ENCODE measurements at regions not wholly inside any gene's neighbourhood (a gene's known extent, or its start where the extent isn't known, plus 50 kb on each side); places are given as distances from the start of the nearest gene placed in this dataset.

DNA sequence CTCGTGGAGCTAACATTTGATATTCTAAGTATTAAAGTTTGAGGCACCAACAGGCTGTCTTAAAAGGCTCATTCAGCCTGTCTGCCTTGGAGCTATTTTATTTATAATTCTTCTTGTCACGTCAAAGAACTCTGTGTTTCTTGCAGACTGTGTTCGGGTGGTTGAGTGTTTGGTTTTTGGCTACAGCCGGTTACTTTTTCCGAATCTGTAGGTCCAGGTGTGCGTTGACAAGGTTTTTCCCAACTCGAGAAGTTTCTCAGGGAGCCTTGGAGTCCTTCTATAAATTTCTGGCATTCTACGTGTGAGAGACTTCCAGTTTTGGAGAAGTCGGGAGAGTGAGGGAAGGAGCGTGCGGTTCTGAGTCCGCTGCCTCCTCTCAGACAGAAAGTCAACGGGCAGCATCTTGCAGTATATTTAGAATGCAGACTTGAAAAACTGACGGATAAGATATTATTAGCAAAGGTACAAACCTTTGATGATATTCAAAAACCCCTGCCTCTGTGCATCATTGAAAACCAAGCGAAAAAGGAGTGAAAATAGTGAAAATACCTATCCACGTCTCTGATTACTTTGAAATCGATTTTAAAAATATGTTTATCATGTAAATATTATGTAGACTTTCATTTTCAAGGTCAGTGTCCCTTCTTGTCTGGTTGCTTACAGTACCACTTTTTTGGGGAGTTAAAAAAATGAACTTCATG, 85.2 kb upstream of the PPARA start:
- no peaks in the 10 kb centered on the region for H3K9me3 Mint-ChIP-seq
- no peaks in the 10 kb centered on the region for H3K27me3 Mint-ChIP-seq
- POLR2A ChIA-PET: no interaction called here
- peak overlapping the region in 3 of 10 donors; percentile 48 to 60 (median 48) for H3K27ac Mint-ChIP-seq
- ATAC-seq (no peak), DNase-seq (no peak)
- peaks cover 0 to 10% (median 5%) of the 10 kb centered on the region in 3 donors for H3K36me3 Mint-ChIP-seq
- H3K4me3 Mint-ChIP-seq: no peak overlapping the region
- H3K4me1 Mint-ChIP-seq: peaks cover 31 to 65% (median 44%) of the 10 kb centered on the region in 4 donors

DNA sequence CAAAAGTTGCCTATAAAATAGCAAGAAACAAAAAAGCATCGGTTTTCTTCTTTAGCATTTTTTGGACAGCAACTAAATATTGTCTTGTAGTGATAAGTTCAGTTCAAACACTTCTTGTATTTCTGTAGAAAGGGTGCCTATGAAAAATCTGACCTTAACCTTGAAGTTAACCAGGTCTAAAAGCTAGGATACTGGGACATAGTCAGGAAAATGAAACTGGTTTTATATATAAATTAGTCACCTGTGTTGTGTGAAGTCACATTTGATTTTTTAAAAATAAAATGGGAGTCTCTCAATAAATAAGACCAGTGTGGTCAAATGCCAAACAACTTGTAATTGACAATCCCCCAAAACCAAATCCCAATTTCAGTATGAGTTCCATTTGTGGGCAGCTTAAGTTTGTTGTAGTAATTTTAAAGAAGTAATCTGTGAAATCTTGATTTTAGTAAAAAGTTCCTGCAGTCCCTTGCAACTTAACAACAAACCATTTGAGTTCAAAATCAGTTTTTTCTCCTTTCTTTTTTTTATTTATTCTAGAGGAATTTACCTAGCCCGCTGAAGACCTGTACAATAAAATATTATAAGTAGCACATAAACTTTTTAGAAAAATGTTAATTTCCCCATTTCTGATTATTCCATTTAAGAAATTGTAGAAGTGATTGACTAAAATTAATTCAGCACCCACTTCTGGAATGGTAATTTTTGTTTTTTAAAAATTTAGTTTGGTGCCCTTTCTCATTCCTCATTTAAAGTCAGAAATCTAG, 84.5 kb upstream of the PPARA start:
- Mint-ChIP-seq H3K36me3 (peaks cover 0 to 10% (median 5%) of the 10 kb centered on the region in 3 donors), H3K4me3 (no peak overlapping the region), H3K9me3 (no peaks in the 10 kb centered on the region), H3K27me3 (no peaks in the 10 kb centered on the region), H3K27ac (peak overlapping the region in 2 of 10 donors; percentile 48 to 61), H3K4me1 (peaks cover 31 to 63% (median 44%) of the 10 kb centered on the region in 4 donors)
- ATAC-seq: no peak
- DNase-seq: no peak
- POLR2A ChIA-PET: interaction anchor here (0.6 kb wide), 1 partner anchor 73 kb away, joined by 4 read pairs; no protein-coding TSS in a partner anchor

DNA sequence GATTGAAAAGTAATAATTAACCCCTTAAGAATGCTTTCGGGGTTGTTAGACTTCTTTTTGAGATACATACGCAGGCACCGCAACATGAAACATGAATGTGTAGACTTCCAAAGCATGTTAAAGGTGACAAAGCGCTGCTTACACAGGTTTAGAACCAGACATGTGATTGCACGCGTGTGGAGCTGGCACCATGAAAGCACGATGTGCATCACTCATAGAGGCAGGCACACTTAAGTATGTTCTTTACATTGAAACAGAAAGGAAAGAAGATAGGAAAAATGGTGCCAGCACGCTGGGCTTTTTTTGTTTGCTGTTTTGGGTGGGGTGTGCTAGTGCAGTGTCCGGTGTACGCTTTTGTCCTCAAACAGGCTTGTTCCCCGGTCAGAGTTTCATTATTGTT, 83.6 kb upstream of the PPARA start:
- H3K27ac Mint-ChIP-seq: peak overlapping the region in 2 of 10 donors; percentile 61 to 62

DNA sequence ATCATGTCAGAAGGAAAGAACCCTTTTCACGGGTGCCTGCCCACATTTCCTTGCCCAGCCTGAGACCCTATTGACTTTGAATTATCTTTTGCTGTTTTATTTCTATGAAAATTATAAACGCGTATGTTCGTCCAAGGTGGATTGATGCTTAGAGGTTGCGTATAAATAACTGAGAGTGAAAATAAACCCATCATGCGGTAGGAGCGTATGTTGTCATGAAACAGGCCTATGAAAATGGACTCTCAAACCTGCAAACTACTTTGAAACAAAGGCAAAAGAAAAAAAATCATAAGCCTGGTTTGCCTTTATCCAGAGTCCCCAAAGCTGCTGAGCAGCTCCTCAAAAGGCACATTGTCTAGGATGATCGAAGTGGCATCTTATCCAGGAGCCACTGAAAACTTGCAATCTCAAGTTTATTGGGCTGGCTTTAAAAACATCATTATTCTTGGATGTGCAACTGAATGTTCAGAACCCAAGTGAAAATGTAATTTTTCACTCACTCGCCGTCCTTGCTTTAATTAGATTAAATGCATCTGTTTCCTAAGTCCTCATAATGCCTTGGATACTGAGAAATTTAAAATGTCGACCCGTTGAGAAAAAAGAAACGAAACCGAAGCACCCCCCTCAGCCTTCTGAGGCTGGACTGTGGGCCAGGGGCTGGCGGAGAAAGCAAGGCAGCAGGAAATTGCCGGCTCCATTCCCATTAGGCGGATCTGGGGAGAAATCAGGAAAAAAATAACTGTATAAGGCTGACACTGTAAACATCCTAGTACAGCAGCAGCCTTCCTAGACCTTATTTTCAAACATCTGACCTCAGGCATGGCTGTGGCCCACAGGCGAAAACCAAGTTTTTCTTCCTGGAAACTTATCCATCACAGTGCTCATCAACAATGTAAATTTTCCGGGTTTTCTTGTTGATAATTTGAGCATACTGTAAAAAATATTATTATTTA, 82.9 kb upstream of the PPARA start:
- H3K9me3 Mint-ChIP-seq: no peaks in the 10 kb centered on the region
- DNase-seq (no peak), ATAC-seq (no peak)
- peaks cover 28 to 58% (median 41%) of the 10 kb centered on the region in 4 donors for H3K4me1 Mint-ChIP-seq
- POLR2A ChIA-PET: no interaction called here
- peaks cover 0 to 6% (median under 1%) of the 10 kb centered on the region in 3 donors for H3K36me3 Mint-ChIP-seq
- H3K27me3 Mint-ChIP-seq: no peaks in the 10 kb centered on the region
- H3K27ac Mint-ChIP-seq: peak overlapping the region in 5 of 10 donors; percentile 15 to 62 (median 37)
- H3K4me3 Mint-ChIP-seq: peak overlapping the region in 1 of 10 donors; percentile 26

More for the DNA sequence above, 83.6 kb upstream of the PPARA start:
- Mint-ChIP-seq H3K9me3 (no peaks in the 10 kb centered on the region), H3K4me1 (peaks cover 31 to 61% (median 43%) of the 10 kb centered on the region in 4 donors), H3K27me3 (no peaks in the 10 kb centered on the region), H3K4me3 (no peak overlapping the region), H3K36me3 (peaks cover 0 to 10% (median 5%) of the 10 kb centered on the region in 3 donors)
- no peak for ATAC-seq
- DNase-seq: no peak
- POLR2A ChIA-PET: no interaction called here

DNA sequence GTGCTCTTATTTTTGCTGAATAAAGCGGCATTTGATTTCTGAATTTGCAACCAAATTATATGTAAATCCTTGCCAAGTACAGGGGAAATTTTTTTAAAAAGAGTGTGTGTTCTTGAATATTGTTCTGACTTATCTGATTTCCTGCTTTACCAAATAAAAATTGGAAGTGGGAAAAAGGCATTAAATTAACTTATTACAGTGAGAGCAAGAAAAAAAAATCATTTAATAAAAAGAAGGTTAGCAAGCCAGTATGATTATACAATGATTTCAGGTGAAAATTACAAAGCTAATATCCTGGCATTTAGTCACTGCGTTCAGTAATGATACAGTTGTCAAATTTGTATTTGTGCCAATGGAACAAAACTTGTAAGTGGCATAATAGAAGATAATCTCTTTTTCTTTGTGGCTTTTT, 82.1 kb upstream of the PPARA start:
- ATAC-seq (no peak), DNase-seq (no peak)
- peaks cover 0 to 2% (median 0%) of the 10 kb centered on the region in 3 donors for H3K36me3 Mint-ChIP-seq
- peak overlapping the region in 1 of 10 donors; percentile 71 for H3K27ac Mint-ChIP-seq
- H3K9me3 Mint-ChIP-seq: no peaks in the 10 kb centered on the region
- POLR2A ChIA-PET: no interaction called here
- peaks cover 25 to 62% (median 41%) of the 10 kb centered on the region in 4 donors for H3K4me1 Mint-ChIP-seq
- no peaks in the 10 kb centered on the region for H3K27me3 Mint-ChIP-seq
- H3K4me3 Mint-ChIP-seq: peak overlapping the region in 1 of 10 donors; percentile 16

DNA sequence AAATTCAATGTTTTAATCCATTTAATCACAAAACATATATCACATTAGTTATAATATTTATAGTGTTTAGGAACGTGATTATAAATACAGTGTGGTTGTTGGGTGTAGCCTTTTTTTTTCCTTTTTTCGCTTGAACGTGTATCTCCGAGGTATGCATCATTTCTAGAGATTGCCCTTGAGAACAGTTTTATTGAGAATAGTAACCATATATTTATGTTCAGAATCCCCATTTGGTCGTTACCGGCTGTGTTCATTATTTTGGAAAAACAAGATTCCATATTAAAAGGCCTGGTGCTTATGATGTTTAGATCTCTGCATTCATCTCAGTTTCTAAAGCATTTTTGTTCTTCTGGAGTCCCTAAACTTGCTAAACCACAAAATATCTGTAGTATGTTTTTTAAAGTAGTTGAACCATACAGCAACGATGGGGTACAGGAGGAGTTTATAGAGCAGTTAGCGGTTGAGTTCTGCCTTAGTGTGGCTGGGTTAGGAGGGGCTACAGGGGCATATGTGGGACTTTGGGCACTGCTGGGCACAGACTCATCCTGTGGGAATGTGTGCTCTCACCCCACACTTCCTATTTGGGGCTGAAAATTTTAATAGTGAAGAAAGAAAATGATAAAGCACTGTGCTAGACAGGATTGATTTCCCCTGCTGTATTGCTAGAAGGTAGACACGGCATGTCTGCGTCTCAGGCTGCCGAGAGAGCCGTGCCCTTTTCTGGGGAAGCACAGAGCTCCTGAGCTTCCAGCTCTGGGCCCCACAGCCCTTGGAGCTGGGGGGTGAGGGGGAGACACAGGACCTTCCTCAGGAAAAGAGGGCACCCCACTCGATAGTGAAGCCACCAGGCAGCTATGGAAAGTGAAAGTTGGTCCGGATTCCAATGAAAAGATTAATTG, 81.5 kb upstream of the PPARA start:
- ATAC-seq: peak in 1 of 2 donors; percentile 29
- H3K27me3 Mint-ChIP-seq: no peaks in the 10 kb centered on the region
- H3K9me3 Mint-ChIP-seq: no peaks in the 10 kb centered on the region
- H3K36me3 Mint-ChIP-seq: no peaks in the 10 kb centered on the region
- peak overlapping the region; percentile 33 to 93 (median 80) for H3K27ac Mint-ChIP-seq
- peaks cover 22 to 59% (median 40%) of the 10 kb centered on the region in 4 donors for H3K4me1 Mint-ChIP-seq
- H3K4me3 Mint-ChIP-seq: peak overlapping the region; percentile 70 to 90 (median 77)
- peak in 1 of 10 donors; percentile 51 for DNase-seq
- POLR2A ChIA-PET: interaction anchor here (2.2 to 2.6 kb wide), 3 partner anchors 15 to 32 kb away, joined by 10 to 30 read pairs (median 16); no protein-coding TSS in a partner anchor

DNA sequence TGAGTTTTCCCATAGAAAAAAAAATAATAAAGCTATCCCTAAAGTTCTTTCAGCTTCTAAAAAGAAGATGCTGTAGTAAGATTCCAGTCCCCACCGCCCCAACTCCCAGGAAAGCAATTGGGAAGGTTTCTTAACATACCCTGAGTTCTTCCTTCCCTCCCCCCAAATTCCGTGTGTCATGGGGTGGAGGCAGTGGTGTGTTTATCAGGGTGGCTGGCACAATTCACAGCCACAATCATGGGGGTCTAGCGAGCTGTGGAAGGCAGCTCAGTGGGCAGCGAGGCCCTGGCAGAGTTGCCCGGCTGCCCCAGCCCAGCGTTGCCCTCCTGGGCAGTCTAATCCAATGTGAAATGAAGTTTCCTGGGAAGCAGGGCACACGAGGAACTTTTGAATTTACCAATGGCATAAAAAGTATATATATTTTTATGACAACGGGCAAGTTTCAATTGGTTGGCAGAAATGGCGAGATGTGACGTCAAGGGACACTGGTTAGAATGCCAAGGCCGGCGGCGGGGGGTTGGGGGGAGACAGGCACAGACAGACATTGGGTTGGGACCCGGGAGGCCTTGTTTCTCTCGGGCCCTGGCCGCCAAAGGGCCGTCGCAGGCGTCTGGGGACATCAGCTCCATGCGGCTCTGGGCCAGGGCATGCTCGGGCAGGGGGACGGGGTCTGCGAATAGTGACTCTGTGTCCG, 80.7 kb upstream of the PPARA start:
- Mint-ChIP-seq H3K9me3 (no peaks in the 10 kb centered on the region), H3K27me3 (no peaks in the 10 kb centered on the region), H3K27ac (peak overlapping the region in 9 of 10 donors; percentile 37 to 93 (median 81)), H3K4me3 (peak overlapping the region; percentile 70 to 90 (median 77)), H3K4me1 (peaks cover 21 to 62% (median 44%) of the 10 kb centered on the region in 4 donors), H3K36me3 (no peaks in the 10 kb centered on the region)
- no peak for ATAC-seq
- DNase-seq: peak in 3 of 10 donors; percentile 8 to 65 (median 20)
- POLR2A ChIA-PET: interaction anchor here (1.0 to 2.6 kb wide), 4 partner anchors 16 to 33 kb away, joined by 3 to 30 read pairs (median 13); no protein-coding TSS in a partner anchor

DNA sequence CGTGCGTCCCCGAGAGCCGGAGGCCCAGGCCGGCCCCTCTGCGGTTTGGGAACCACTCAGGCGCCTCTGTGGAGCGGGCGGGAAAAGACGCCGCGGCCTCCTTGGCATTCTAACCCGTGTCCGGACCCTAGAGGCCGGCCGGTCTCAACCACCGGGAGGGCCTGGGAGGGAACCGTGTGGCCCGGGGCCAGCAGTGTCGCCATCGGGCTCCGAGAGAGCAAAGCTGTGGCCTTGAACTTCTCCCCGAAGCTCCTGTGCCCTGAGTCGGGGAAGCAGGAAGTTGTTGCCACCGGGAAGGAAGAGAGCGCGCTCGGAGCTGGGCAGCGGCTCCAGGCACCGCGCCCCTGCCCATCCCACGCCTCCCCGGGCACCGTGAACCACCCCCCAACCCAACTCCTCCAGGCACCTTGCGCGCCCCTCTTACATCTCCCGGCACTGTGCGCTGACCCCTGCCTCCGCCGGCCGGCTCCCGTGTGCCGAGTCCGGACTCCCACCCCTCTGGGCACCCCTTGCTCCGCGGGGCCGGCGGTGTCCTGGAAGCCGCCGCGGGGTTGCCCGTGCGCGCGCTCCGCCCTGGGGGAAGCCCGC, 80.0 kb upstream of the PPARA start:
- Mint-ChIP-seq H3K9me3 (no peaks in the 10 kb centered on the region), H3K27me3 (no peaks in the 10 kb centered on the region), H3K36me3 (no peaks in the 10 kb centered on the region), H3K4me3 (peak overlapping the region; percentile 70 to 87 (median 77)), H3K27ac (peak overlapping the region in 2 of 10 donors; percentile 40 to 86), H3K4me1 (peaks cover 17 to 62% (median 48%) of the 10 kb centered on the region in 4 donors)
- POLR2A ChIA-PET: interaction anchor here (1.0 to 2.6 kb wide), 6 partner anchors 16 to 57 kb away, joined by 3 to 30 read pairs (median 6); no protein-coding TSS in a partner anchor
- DNase-seq (peak in 1 of 10 donors; percentile 16), ATAC-seq (peak; percentile 7 to 17)

DNA sequence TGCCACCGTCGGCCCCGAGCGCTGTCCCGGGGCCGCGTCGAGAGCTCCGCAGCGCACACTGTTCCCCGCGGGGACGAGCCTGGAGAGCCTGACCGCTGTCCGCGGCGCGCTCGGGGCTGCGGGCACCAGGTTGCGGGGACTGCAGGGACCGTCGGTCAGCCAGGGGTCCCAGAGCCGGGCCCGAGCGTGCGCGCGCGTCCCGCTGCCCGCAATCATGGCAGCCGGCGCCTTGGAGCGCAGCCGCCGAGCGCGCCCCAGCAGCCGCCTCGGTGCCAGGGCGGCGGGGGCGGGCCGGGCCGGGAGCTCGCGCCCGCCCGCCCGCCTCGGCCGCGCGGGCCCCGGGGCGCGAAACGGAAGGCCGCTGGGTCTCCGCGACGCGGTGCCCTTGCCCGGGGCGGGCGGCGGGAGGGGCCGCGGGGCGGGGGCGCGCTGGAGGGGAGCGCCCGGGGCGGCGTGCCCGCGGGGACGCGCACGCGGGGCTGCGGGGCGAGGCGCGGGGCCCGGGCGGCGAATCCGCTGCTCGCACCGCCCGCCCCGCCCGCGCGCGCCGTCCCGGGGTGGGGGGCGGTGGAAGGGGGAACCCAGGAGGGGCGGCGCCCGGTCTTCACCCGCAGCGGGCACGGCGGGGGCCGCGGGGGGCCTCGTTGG, 79.4 kb upstream of the PPARA start:
- H3K27me3 Mint-ChIP-seq: no peaks in the 10 kb centered on the region
- no peak overlapping the region for H3K27ac Mint-ChIP-seq
- ATAC-seq (peak; percentile 55 to 56), DNase-seq (peak in 7 of 10 donors; percentile 21 to 57 (median 35))
- H3K36me3 Mint-ChIP-seq: peaks cover 0 to 4% (median 0%) of the 10 kb centered on the region in 3 donors
- H3K4me1 Mint-ChIP-seq: peaks cover 20 to 66% (median 52%) of the 10 kb centered on the region in 4 donors
- H3K9me3 Mint-ChIP-seq: no peaks in the 10 kb centered on the region
- POLR2A ChIA-PET: interaction anchor here (1.0 to 2.6 kb wide), 6 partner anchors 17 to 57 kb away, joined by 3 to 30 read pairs (median 6); no protein-coding TSS in a partner anchor
- peak overlapping the region in 5 of 10 donors; percentile 75 to 87 (median 80) for H3K4me3 Mint-ChIP-seq
